DND-41 (cell line): ENCODE measurements at regions not wholly inside any gene's neighbourhood (a gene's known extent, or its start where the extent isn't known, plus 50 kb on each side); places are given as distances from the start of the nearest gene placed in this dataset.

Experiments used
- ATAC-seq: fragments of 200-7000 bp; cut with Tn5 transposase; 3 replicates; pipeline ENCODE4 v1.9.1; 2021; ENCODE audit warnings: low read depth; ENCODE audit not compliant: insufficient read depth
- DNase-seq: peaks from one replicate; pipeline ENCODE4 v3.0.0-alpha.2; 2020
- H2AFZ ChIP-seq: 2 replicates; pipeline ENCODE4 v1.6.0; 2012; ENCODE audit warnings: low read depth, low read length
- H3K27ac ChIP-seq: 2 replicates; pipeline ENCODE4 v1.5.1; 2012; ENCODE audit warnings: low read length, inconsistent platforms
- H3K27me3 ChIP-seq: fragments of 200-600 bp; sonication (generic); 2 replicates; pipeline ENCODE4 v1.6.0; 2012; ENCODE audit warnings: low read length, mild to moderate bottlenecking, inconsistent platforms; ENCODE audit not compliant: insufficient read depth, poor library complexity
- H3K36me3 ChIP-seq: 2 replicates; pipeline ENCODE4 v1.5.1; 2012; ENCODE audit warnings: low read length, inconsistent platforms; ENCODE audit not compliant: insufficient read depth
- H3K4me1 ChIP-seq: 2 replicates; pipeline ENCODE4 v1.5.1; 2012; ENCODE audit warnings: mild to moderate bottlenecking, low read length; ENCODE audit not compliant: insufficient read depth
- H3K4me2 ChIP-seq: 2 replicates; pipeline ENCODE4 v1.6.0; 2012; ENCODE audit warnings: mild to moderate bottlenecking, moderate library complexity, low read length, inconsistent platforms; ENCODE audit not compliant: insufficient read depth
- H3K4me3 ChIP-seq, 2 experiments: fragments of 200-600 bp in 1 of 2; shearing (Covaris generic) in 1 of 2; 2 replicates each; pipeline ENCODE4 v1.5.1; 2012 to 2016; ENCODE audit warnings: inconsistent platforms in 2 of 2, low read length in 2 of 2, mild to moderate bottlenecking in 2 of 2, low read depth in 1 of 2, moderate library complexity in 1 of 2
- H3K79me2 ChIP-seq: 2 replicates; pipeline ENCODE4 v1.6.0; 2012; ENCODE audit warnings: low read length, inconsistent platforms; ENCODE audit not compliant: insufficient read depth
- H3K9ac ChIP-seq: 2 replicates; pipeline ENCODE4 v1.6.0; 2012; ENCODE audit warnings: low read depth, mild to moderate bottlenecking, inconsistent platforms, low read length, moderate library complexity
- H3K9me3 ChIP-seq: 2 replicates; pipeline ENCODE4 v1.5.1; 2012; ENCODE audit warnings: low read length, moderate library complexity, mild to moderate bottlenecking, inconsistent platforms; ENCODE audit not compliant: insufficient read depth, severe bottlenecking
- H4K20me1 ChIP-seq: 2 replicates; pipeline ENCODE4 v1.6.0; 2012; ENCODE audit warnings: low read length; ENCODE audit not compliant: insufficient read depth
- CTCF ChIP-seq: IDR thresholded peaks from 2 replicates; pipeline ENCODE4 v1.5.1; 2012; ENCODE audit warnings: borderline replicate concordance, low read length, moderate library complexity, mild to moderate bottlenecking; ENCODE audit not compliant: poor library complexity, severe bottlenecking; ENCODE audit errors: extremely low read depth
- EZH2 ChIP-seq: IDR thresholded peaks from 3 replicates; pipeline ENCODE4 v1.6.1; 2012; ENCODE audit warnings: borderline replicate concordance, low read depth, mild to moderate bottlenecking, moderate library complexity, low read length, inconsistent platforms; ENCODE audit not compliant: severe bottlenecking

GRCh38 chr1:43042773-43043457 lies 84.2 kb upstream of the SLC2A1 start:
- no peak overlapping the region for H3K4me3 ChIP-seq
- peaks cover 5% of the 10 kb centered on the region for H3K27me3 ChIP-seq
- no peak overlapping the region for H3K27ac ChIP-seq
- H3K79me2 ChIP-seq, result no peaks in the 10 kb centered on the region
- no peak overlapping the region for H3K9ac ChIP-seq
- TF ChIP-seq EZH2 (no peak), CTCF (no peak)
- no peak overlapping the region for H3K4me2 ChIP-seq
- ATAC-seq (no peak), DNase-seq (no peak)
- no peaks in the 10 kb centered on the region for H3K9me3 ChIP-seq
- H4K20me1 ChIP-seq, result no peaks in the 10 kb centered on the region
- H3K4me1 ChIP-seq, result no peaks in the 10 kb centered on the region
- H2AFZ ChIP-seq, result no peak overlapping the region
- H3K36me3 ChIP-seq, result no peaks in the 10 kb centered on the region

GRCh38 chr1:43042127-43042526 lies 83.5 kb upstream of the SLC2A1 start:
- Histone ChIP-seq H3K79me2 (no peaks in the 10 kb centered on the region), H3K36me3 (no peaks in the 10 kb centered on the region), H3K27me3 (peaks cover 9% of the 10 kb centered on the region), H2AFZ (no peak overlapping the region), H3K27ac (no peak overlapping the region), H3K9ac (no peak overlapping the region), H3K4me1 (no peaks in the 10 kb centered on the region), H3K4me2 (no peak overlapping the region), H4K20me1 (no peaks in the 10 kb centered on the region), H3K9me3 (no peaks in the 10 kb centered on the region), H3K4me3 (no peak overlapping the region)
- no peak for ATAC-seq
- no peak for TF ChIP-seq EZH2
- no peak for DNase-seq

- no peak overlapping the region for H3K4me2 ChIP-seq
- no peak overlapping the region for H2AFZ ChIP-seq
- H3K27ac ChIP-seq, result no peak overlapping the region
- no peak for TF ChIP-seq EZH2
- no peaks in the 10 kb centered on the region for H3K79me2 ChIP-seq
- no peak overlapping the region for H3K9ac ChIP-seq
- H3K9me3 ChIP-seq, result no peaks in the 10 kb centered on the region
- no peak overlapping the region for H3K4me3 ChIP-seq
- peaks cover 9% of the 10 kb centered on the region for H3K27me3 ChIP-seq
- H3K36me3 ChIP-seq, result no peaks in the 10 kb centered on the region
- no peaks in the 10 kb centered on the region for H3K4me1 ChIP-seq
- ATAC-seq, result no peak
- DNase-seq, result no peak
- H4K20me1 ChIP-seq, result no peaks in the 10 kb centered on the region
Measured at GRCh38 chr1:43041591-43041990, 82.9 kb upstream of the SLC2A1 start.

GRCh38 chr1:43039228-43040055 lies 80.8 kb upstream of the SLC2A1 start:
- Histone ChIP-seq H3K9me3 (no peaks in the 10 kb centered on the region), H3K27ac (no peak overlapping the region), H3K4me1 (no peaks in the 10 kb centered on the region), H4K20me1 (no peaks in the 10 kb centered on the region), H3K27me3 (peaks cover 4% of the 10 kb centered on the region), H3K36me3 (no peaks in the 10 kb centered on the region), H3K79me2 (no peaks in the 10 kb centered on the region), H2AFZ (no peak overlapping the region), H3K9ac (no peak overlapping the region), H3K4me2 (no peak overlapping the region), H3K4me3 (no peak overlapping the region)
- ATAC-seq, result no peak
- no peak for TF ChIP-seq CTCF
- TF ChIP-seq EZH2, result no peak
- DNase-seq, result no peak
